ENCODE measurements at regions not wholly inside any gene's neighbourhood (a gene's known extent, or its start where the extent isn't known, plus 50 kb on each side); places are given as distances from the start of the nearest gene placed in this dataset.

- intact Hi-C loops (cut with micrococcal nuclease; ENCODE audit: unreplicated experiment), result no loop called here
- no TSS peak for BruUV-seq (replicated peaks)
- H3K36me3 ChIP-seq (ENCODE audit: insufficient read depth, low read length, poor library complexity, severe bottlenecking), result no peaks in the 10 kb centered on the region
- TF ChIP-seq EZH2 (IDR thresholded peaks at IDR 0.05; ENCODE audit: borderline replicate concordance, low read depth, low read length, poor library complexity, severe bottlenecking) (no peak), CTCF (conservative IDR thresholded peaks at IDR 0.05; ENCODE audit: low read depth, low read length) (no peak)
- POLR2A ChIA-PET (ENCODE audit: low non-redundant PET), result no interaction called here
- no peaks in the 10 kb centered on the region for H3K9me3 ChIP-seq (ENCODE audit: low read depth, low read length, poor library complexity, severe bottlenecking)
- CTCF ChIA-PET, result no interaction called here
- H3K27me3 ChIP-seq (replicated peaks; ENCODE audit: insufficient read depth, low read depth, low read length, poor library complexity), result no peaks in the 10 kb centered on the region
- peaks cover 9% of the 10 kb centered on the region for H3K4me1 ChIP-seq (ENCODE audit: insufficient read depth, low read length, poor library complexity, severe bottlenecking)
- no peak for DNase-seq (ENCODE audit: low spot score)
- H3K27ac ChIP-seq (ENCODE audit: low read depth, low read length, poor library complexity, severe bottlenecking), result no peak overlapping the region
- no peak overlapping the region for H3K4me3 ChIP-seq (ENCODE audit: low read depth, low read length, poor library complexity, severe bottlenecking)
These were observed 222.4 kb upstream of the UBL3 start for GRCh38 chr13:30072818-30073186.

- ChIA-PET CTCF (no interaction called here), POLR2A (ENCODE audit: low non-redundant PET) (no interaction called here)
- H3K36me3 ChIP-seq (ENCODE audit: insufficient read depth, low read length, poor library complexity, severe bottlenecking), result no peaks in the 10 kb centered on the region
- DNase-seq (ENCODE audit: low spot score), result no peak
- TF ChIP-seq EZH2 (IDR thresholded peaks at IDR 0.05; ENCODE audit: borderline replicate concordance, low read depth, low read length, poor library complexity, severe bottlenecking), result no peak
- no peak for TF ChIP-seq CTCF (conservative IDR thresholded peaks at IDR 0.05; ENCODE audit: low read depth, low read length)
- no peaks in the 10 kb centered on the region for H3K9me3 ChIP-seq (ENCODE audit: low read depth, low read length, poor library complexity, severe bottlenecking)
- intact Hi-C loops (cut with micrococcal nuclease; ENCODE audit: unreplicated experiment), result no loop called here
- H3K27ac ChIP-seq (ENCODE audit: low read depth, low read length, poor library complexity, severe bottlenecking), result no peak overlapping the region
- H3K4me3 ChIP-seq (ENCODE audit: low read depth, low read length, poor library complexity, severe bottlenecking), result no peak overlapping the region
- BruUV-seq (replicated peaks), result no TSS peak
- H3K27me3 ChIP-seq (replicated peaks; ENCODE audit: insufficient read depth, low read depth, low read length, poor library complexity), result no peaks in the 10 kb centered on the region
- peaks cover 9% of the 10 kb centered on the region for H3K4me1 ChIP-seq (ENCODE audit: insufficient read depth, low read length, poor library complexity, severe bottlenecking)
These were observed 221.8 kb upstream of the UBL3 start for GRCh38 chr13:30071969-30072817.

GRCh38 chr13:30065181-30065580 lies 214.8 kb upstream of the UBL3 start:
- Histone ChIP-seq H3K27me3 (replicated peaks; ENCODE audit: insufficient read depth, low read depth, low read length, poor library complexity) (peaks cover 5% of the 10 kb centered on the region), H3K4me1 (ENCODE audit: insufficient read depth, low read length, poor library complexity, severe bottlenecking) (peaks cover under 1% of the 10 kb centered on the region), H3K4me3 (ENCODE audit: low read depth, low read length, poor library complexity, severe bottlenecking) (no peak overlapping the region), H3K27ac (ENCODE audit: low read depth, low read length, poor library complexity, severe bottlenecking) (no peak overlapping the region), H3K9me3 (ENCODE audit: low read depth, low read length, poor library complexity, severe bottlenecking) (no peaks in the 10 kb centered on the region), H3K36me3 (ENCODE audit: insufficient read depth, low read length, poor library complexity, severe bottlenecking) (no peaks in the 10 kb centered on the region)
- ChIA-PET POLR2A (ENCODE audit: low non-redundant PET) (no interaction called here), CTCF (no interaction called here)
- no peak for DNase-seq (ENCODE audit: low spot score)
- intact Hi-C loops (cut with micrococcal nuclease; ENCODE audit: unreplicated experiment), result no loop called here
- no TSS peak for BruUV-seq (replicated peaks)
- TF ChIP-seq EZH2 (IDR thresholded peaks at IDR 0.05; ENCODE audit: borderline replicate concordance, low read depth, low read length, poor library complexity, severe bottlenecking), result no peak
- TF ChIP-seq CTCF (conservative IDR thresholded peaks at IDR 0.05; ENCODE audit: low read depth, low read length), result no peak
